Urothelium cell line (cell line): ENCODE measurements at regions not wholly inside any gene's neighbourhood (a gene's known extent, or its start where the extent isn't known, plus 50 kb on each side); places are given as distances from the start of the nearest gene placed in this dataset.
A peak's percentile ranks its signal among the peaks of the same experiment; 100 is the strongest.
"Not testable (repeated sequence)": the region's sequence is repeated elsewhere in the genome, so short reads cannot be mapped to it uniquely, and the experiment has no call there.

Source experiments
- DNase-seq: peaks from one replicate; pipeline ENCODE4 v3.0.0; 2011; ENCODE audit warnings: low spot score, mixed read lengths
- FAIRE-seq: peaks from 2 replicates; lab custom pipeline; 2011; peaks lifted over from hg19 to GRCh38; lab: Jason Lieb, UNC

GRCh38 chr9:36521148-36521547, 51.5 kb upstream of the MELK start:
- no peak for DNase-seq
- no peak for FAIRE-seq

- no peak for FAIRE-seq
- no peak for DNase-seq
Observed at GRCh38 chr9:36517131-36517530, 55.6 kb upstream of the MELK start.

- no peak for DNase-seq
- no peak for FAIRE-seq
Observed at GRCh38 chr9:36504156-36504555, 68.5 kb upstream of the MELK start.

DNA sequence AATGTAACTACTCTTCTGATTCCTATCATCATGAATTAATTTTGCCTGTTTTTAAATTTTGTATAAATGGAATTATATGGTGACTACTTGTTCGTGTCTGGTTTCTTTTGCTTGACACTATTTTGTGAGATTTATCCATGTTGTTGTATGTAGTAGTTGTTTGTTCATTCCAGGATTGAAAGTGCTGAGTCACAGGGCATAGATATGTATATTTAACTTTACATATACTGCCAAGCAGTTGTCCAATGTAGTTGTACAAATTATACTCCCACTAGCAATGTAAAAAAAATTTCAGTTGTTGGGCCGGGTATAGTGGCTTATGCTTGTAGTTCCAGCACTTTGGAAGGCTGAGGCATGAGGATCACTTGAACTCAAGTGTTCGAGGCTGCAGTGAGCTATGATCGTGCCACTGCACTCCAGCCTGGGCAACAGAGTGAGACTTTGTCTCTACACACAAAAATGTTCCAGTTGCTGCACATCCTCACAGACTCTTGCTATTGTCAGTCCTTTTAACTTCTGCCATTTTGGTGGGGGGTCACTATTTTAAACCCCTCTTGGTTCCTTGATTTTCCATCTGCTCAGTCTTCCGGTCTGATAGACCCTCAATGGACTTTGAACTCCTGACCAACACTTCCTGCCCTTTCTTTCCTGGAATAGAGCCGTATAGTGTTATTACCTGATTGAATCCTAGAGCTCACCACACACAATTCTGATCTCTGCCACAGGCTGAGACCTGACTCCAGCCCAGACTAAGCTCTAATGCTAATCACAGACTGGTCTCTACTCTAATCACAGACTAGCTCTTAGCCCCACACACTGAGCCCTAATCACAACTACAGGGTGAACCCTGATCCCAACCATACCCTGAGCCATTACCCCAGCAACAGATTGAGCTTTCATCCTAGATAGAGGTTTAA, 69.3 kb upstream of the MELK start:
- DNase-seq (no peak), FAIRE-seq (no peak)

DNA sequence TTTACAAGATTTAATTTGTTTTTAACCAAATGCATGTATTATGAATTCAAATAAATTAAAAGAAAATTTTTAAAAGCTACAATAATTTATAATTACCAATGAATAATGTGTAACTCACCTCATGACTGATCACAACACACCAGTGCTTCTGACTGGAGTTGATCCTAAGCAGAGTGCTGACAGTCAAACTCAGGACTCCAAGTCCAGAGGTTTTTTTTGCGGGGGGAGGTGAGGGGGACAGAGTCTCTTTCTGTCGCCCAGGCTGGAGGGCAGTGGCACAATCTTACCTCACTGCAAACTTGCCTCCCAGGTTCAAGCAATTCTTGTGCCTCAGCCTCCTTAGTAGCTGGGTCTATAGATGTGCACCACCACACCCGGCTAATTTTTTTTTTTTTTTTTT, 71.0 kb upstream of the MELK start:
- no peak for DNase-seq

GRCh38 chr9:36500931-36501330, 71.8 kb upstream of the MELK start:
- FAIRE-seq, DNase-seq: not testable (repeated sequence)

More for the DNA sequence above, 71.0 kb upstream of the MELK start:
- no peak for FAIRE-seq

GRCh38 chr9:36499174-36499890, 73.4 kb upstream of the MELK start:
- no peak for DNase-seq
- peak; percentile 74 for FAIRE-seq

DNA sequence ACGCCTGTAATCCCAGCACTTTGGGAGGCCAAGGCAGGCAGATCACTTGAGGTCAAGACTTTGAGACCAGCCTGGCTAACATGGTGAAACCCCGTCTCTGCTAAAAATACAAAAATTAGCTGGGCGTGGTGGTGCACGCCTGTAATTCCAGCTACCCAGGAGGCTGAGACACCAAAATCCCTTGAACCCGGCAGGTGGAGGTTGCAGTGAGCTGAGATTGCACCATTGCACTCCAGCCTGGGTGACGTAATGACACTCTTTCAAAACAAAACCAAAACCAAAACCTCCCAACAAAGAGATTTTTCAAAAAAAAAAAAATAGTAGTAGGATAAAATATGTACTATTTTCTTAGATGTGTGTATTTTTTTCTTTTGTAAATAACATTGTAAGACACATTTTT, 79.1 kb upstream of the MELK start:
- DNase-seq, FAIRE-seq: not testable (repeated sequence)

DNA sequence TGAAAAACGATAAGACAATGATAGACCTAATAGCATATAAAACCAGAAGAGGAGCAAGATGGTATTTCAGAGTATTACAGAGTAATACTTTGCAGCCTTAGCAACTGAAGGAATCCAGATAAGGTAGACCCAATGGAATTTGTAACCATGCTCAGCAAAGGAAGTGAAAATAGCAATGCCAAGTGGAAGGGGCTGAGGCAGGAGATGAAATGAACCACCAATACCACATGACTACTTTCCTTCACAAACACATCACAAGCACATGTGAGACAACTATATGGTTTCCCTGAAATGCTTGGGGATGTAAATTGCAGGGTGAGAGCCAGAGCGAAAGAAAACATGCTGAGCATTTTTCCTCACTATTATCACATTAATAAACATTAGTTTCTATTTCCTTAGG, 79.8 kb upstream of the MELK start:
- FAIRE-seq (no peak), DNase-seq (no peak)

DNA sequence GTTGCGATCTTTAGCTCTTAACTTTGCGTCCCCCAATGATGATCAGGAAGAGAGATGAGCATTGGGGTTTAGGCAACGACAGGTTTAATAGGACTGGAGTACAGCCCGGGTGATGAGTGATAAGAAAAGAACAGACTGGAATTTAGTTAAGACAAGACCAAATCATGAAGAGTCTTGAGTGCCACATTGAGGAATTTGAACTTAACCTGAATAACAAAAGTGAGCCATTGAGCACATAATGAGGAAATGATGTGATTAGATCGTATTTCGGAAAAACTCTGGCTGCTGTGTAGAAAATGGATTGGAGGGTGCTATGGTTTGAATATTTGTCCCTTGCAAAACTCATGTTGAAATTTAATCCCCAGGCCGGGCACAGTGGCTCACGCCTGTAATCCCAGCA, 83.2 kb upstream of the MELK start:
- no peak for DNase-seq

DNA sequence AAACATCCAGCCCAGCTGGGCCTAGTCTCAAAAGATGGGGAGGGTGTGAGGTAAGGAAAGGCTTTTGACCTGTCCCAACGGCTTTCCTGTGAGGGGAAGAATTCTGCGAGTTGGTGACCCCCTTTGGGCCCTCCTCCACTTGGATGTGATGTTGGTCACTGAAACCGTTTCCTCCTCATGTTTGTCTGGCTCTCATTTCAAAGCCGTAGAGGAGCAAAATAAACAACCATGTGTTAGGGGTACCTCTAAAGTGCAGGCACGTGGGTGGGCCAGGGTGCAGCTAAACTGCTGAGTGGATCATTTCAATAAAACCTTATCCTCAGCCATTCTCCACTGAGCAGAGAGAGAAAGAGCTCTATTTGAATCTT, 84.3 kb upstream of the MELK start:
- FAIRE-seq, result no peak
- DNase-seq, result no peak

More for the DNA sequence above, 83.2 kb upstream of the MELK start:
- no peak for FAIRE-seq

DNA sequence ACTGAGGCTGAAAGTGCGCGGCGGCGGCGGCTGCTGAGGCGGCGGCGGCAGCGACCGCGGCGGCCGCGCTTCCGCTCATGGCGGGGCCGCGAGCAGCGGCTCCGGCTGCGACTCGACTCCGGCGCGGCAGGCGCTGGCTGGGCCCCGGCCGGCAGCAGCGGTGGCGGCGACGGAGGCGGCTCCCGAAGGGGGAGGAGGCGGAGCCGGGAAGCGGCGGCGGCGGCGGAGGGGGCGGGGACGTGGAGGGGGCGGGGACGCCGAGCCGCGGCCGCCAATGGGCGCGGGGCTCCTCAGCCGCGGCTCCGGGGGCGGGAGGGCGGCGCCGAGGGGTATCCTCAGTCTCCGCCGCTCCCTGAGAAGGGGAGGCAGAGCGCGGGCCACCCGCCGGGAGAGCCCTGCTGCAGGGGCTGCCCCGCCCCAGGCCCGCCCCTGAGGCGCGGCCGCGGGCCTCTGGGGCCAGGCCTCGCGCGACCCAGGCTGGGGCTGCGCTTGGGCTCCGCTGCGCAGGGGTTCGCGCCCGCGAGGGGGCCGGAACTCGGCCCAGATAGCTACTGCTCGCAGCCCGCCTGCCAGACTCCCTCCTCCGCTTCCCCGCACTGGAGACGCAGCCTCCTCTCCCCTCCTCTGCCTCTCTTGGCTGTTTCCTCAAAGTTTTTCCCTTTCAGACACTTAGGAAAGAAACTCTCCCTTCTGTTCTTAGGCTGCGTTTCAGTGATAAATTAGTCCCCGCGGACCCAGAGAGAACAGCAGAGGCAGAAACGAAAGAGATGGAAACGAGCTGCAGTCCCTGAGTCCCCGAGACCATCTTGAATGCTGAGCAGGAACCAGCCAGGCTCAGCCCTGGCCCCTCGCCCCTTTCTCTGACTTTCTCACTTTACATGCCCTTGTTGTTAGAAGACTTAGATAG, 85.0 kb upstream of the MELK start:
- no peak for FAIRE-seq
- peak; percentile 98 for DNase-seq

GRCh38 chr9:36486933-36487481, 85.7 kb upstream of the MELK start:
- FAIRE-seq (no peak), DNase-seq (peak; percentile 61)

DNA sequence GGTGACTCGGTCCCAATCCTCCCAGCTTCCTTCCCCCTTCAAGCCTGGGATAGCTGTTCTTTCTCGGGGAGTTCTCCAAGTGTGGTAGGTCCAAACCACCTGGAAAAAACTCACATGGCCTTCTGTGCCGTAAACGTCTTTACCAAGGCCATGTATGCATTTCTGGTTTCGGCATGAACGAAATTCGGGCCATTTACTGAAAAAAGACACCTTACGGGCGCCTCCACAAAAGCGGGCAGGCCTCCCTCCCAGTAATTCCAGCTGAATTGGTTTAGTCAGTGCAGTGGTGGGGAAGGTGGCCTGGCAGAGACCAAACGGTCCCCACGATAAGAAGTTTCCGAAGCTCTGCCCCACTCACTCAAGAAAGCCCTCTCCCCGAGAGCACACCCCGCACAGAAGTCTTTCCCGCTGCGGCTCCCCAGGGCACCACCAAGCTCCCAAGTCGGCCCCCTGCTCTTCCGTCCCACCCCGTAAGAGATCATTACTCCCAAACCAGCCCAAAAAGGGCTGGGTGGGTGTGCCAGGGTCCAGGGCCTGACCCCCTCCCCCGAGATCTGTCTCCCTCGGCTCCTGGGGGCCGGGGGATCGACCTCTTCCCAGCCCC, 86.3 kb upstream of the MELK start:
- DNase-seq, result peak; percentile 25
- no peak for FAIRE-seq

GRCh38 chr9:36485647-36486328, 85.7 kb upstream of the RNF38 start:
- DNase-seq (no peak), FAIRE-seq (no peak)

- no peak for DNase-seq
- no peak for FAIRE-seq
Observed at GRCh38 chr9:36484124-36484523, 84.1 kb upstream of the RNF38 start.

GRCh38 chr9:36479101-36479500, 79.0 kb upstream of the RNF38 start:
- DNase-seq, result no peak
- FAIRE-seq, result no peak

DNA sequence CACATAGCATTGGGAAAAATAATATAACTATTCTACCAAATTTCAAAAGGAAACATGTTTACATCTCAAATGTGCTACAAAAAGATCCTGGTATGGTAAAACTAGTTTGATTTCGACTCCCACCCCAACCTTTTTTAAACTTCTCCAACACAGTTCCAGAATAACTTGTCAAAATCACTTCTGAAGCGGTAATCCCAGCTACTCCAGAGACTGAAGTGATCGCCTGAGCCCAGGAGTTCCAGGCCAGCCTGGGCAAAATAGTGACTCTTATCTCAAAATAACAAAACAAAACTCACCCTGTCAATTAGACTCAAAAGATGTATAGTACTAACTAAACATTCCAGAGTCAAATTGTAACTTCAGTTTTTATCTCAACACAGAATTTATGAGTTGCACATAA, 71.3 kb upstream of the RNF38 start:
- no peak for DNase-seq
- no peak for FAIRE-seq

DNA sequence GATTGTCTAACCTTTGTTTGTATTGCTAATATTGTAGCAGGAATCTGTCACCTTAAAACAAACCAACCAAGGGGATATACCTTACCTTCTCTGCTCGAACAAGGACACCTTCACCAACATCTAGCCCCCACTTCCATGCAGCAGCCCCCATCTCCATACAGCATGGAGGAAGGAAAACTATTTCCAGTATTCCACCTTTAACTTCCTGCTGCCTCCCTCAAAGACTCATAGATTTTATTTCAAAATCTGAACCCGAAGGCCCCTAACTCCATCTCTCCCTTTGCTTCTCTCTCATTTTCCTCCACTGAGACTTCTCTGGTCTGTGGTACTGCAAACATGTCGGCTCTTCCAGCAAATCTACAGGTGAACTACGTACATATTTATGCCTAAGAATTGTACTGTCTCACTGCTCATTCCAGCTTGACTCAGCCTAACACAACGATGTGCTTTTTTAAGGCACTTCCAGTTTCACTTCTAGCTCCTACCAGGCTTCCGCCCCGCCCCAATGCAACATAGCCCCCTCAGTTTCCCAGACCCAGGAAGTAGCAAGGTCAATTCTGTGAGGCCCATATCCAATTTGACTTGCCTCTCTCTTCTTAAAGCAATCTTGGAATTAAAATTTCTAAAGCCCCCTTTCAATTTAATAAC, 70.7 kb upstream of the RNF38 start:
- FAIRE-seq, result no peak
- no peak for DNase-seq
